ENCODE measurements at regions not wholly inside any gene's neighbourhood (a gene's known extent, or its start where the extent isn't known, plus 50 kb on each side); places are given as distances from the start of the nearest gene placed in this dataset.

- TF ChIP-seq POLR2A (IDR thresholded peaks at IDR 0.05) (no peak), CTCF (IDR thresholded peaks at IDR 0.05) (no peak)
Measured at GRCh38 chr18:55139307-55139706, 180.0 kb upstream of the CCDC68 start.

All from prostate gland (tissue), 2 donors.